DND-41 (cell line): ENCODE measurements at regions not wholly inside any gene's neighbourhood (a gene's known extent, or its start where the extent isn't known, plus 50 kb on each side); places are given as distances from the start of the nearest gene placed in this dataset.

ENCODE experiments used
- ATAC-seq: fragments of 200-7000 bp; cut with Tn5 transposase; 3 replicates; pipeline ENCODE4 v1.9.1; 2021; ENCODE audit warnings: low read depth; ENCODE audit not compliant: insufficient read depth
- DNase-seq: peaks from one replicate; pipeline ENCODE4 v3.0.0-alpha.2; 2020
- H2AFZ ChIP-seq: 2 replicates; pipeline ENCODE4 v1.6.0; 2012; ENCODE audit warnings: low read depth, low read length
- H3K27ac ChIP-seq: 2 replicates; pipeline ENCODE4 v1.5.1; 2012; ENCODE audit warnings: low read length, inconsistent platforms
- H3K27me3 ChIP-seq: fragments of 200-600 bp; sonication (generic); 2 replicates; pipeline ENCODE4 v1.6.0; 2012; ENCODE audit warnings: low read length, mild to moderate bottlenecking, inconsistent platforms; ENCODE audit not compliant: insufficient read depth, poor library complexity
- H3K36me3 ChIP-seq: 2 replicates; pipeline ENCODE4 v1.5.1; 2012; ENCODE audit warnings: low read length, inconsistent platforms; ENCODE audit not compliant: insufficient read depth
- H3K4me1 ChIP-seq: 2 replicates; pipeline ENCODE4 v1.5.1; 2012; ENCODE audit warnings: mild to moderate bottlenecking, low read length; ENCODE audit not compliant: insufficient read depth
- H3K4me2 ChIP-seq: 2 replicates; pipeline ENCODE4 v1.6.0; 2012; ENCODE audit warnings: mild to moderate bottlenecking, moderate library complexity, low read length, inconsistent platforms; ENCODE audit not compliant: insufficient read depth
- H3K4me3 ChIP-seq, 2 experiments: fragments of 200-600 bp in 1 of 2; shearing (Covaris generic) in 1 of 2; 2 replicates each; pipeline ENCODE4 v1.5.1; 2012 to 2016; ENCODE audit warnings: inconsistent platforms in 2 of 2, low read length in 2 of 2, mild to moderate bottlenecking in 2 of 2, low read depth in 1 of 2, moderate library complexity in 1 of 2
- H3K79me2 ChIP-seq: 2 replicates; pipeline ENCODE4 v1.6.0; 2012; ENCODE audit warnings: low read length, inconsistent platforms; ENCODE audit not compliant: insufficient read depth
- H3K9ac ChIP-seq: 2 replicates; pipeline ENCODE4 v1.6.0; 2012; ENCODE audit warnings: low read depth, mild to moderate bottlenecking, inconsistent platforms, low read length, moderate library complexity
- H3K9me3 ChIP-seq: 2 replicates; pipeline ENCODE4 v1.5.1; 2012; ENCODE audit warnings: low read length, moderate library complexity, mild to moderate bottlenecking, inconsistent platforms; ENCODE audit not compliant: insufficient read depth, severe bottlenecking
- H4K20me1 ChIP-seq: 2 replicates; pipeline ENCODE4 v1.6.0; 2012; ENCODE audit warnings: low read length; ENCODE audit not compliant: insufficient read depth
- EZH2 ChIP-seq: IDR thresholded peaks from 3 replicates; pipeline ENCODE4 v1.6.1; 2012; ENCODE audit warnings: borderline replicate concordance, low read depth, mild to moderate bottlenecking, moderate library complexity, low read length, inconsistent platforms; ENCODE audit not compliant: severe bottlenecking
- TF ChIP-seq, protein P1 (sequence below): IDR thresholded peaks from 2 replicates; pipeline ENCODE4 v1.5.1; 2012; ENCODE audit warnings: borderline replicate concordance, low read length, moderate library complexity, mild to moderate bottlenecking; ENCODE audit not compliant: poor library complexity, severe bottlenecking; ENCODE audit errors: extremely low read depth

DNA sequence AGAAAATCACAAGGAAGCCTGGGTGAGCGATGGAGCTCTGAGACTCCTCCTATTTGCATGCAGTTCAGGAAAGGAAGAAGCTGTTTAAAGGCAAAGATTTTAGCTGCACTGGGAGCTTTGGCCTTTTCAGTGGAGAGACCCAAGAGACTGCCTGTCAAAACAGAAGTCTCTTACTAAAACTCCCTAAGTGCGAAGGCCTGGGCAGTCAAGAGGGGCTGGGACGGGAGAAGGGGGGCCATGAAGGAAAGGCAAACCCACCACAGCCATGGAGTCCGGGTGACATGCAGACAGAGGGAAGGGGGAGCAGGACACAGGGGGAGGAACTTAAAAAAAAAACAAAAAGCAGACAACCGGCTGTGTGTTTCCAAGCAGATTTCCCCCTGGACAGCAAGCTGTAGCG, 537.6 kb upstream of the NOX3 start:
- Histone ChIP-seq H2AFZ (no peak overlapping the region), H4K20me1 (no peaks in the 10 kb centered on the region), H3K4me1 (no peaks in the 10 kb centered on the region), H3K9ac (no peak overlapping the region), H3K79me2 (no peaks in the 10 kb centered on the region), H3K4me2 (no peak overlapping the region), H3K4me3 (no peak overlapping the region), H3K27ac (no peak overlapping the region), H3K27me3 (no peaks in the 10 kb centered on the region), H3K36me3 (no peaks in the 10 kb centered on the region), H3K9me3 (no peaks in the 10 kb centered on the region)
- ATAC-seq: no peak
- TF ChIP-seq EZH2: no peak
- TF ChIP-seq, protein P1, sequence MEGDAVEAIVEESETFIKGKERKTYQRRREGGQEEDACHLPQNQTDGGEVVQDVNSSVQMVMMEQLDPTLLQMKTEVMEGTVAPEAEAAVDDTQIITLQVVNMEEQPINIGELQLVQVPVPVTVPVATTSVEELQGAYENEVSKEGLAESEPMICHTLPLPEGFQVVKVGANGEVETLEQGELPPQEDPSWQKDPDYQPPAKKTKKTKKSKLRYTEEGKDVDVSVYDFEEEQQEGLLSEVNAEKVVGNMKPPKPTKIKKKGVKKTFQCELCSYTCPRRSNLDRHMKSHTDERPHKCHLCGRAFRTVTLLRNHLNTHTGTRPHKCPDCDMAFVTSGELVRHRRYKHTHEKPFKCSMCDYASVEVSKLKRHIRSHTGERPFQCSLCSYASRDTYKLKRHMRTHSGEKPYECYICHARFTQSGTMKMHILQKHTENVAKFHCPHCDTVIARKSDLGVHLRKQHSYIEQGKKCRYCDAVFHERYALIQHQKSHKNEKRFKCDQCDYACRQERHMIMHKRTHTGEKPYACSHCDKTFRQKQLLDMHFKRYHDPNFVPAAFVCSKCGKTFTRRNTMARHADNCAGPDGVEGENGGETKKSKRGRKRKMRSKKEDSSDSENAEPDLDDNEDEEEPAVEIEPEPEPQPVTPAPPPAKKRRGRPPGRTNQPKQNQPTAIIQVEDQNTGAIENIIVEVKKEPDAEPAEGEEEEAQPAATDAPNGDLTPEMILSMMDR: no peak
- no peak for DNase-seq

GRCh38 chr6:155985660-155986138, 530.1 kb upstream of the NOX3 start:
- H3K4me3 ChIP-seq: no peak overlapping the region
- ATAC-seq (no peak), DNase-seq (no peak)
- no peaks in the 10 kb centered on the region for H4K20me1 ChIP-seq
- no peak for TF ChIP-seq EZH2
- TF ChIP-seq, protein P1: no peak
- no peaks in the 10 kb centered on the region for H3K27me3 ChIP-seq
- no peak overlapping the region for H2AFZ ChIP-seq
- no peaks in the 10 kb centered on the region for H3K36me3 ChIP-seq
- H3K9me3 ChIP-seq: no peaks in the 10 kb centered on the region
- H3K4me1 ChIP-seq: no peaks in the 10 kb centered on the region
- no peak overlapping the region for H3K27ac ChIP-seq
- no peak overlapping the region for H3K9ac ChIP-seq
- H3K79me2 ChIP-seq: no peaks in the 10 kb centered on the region
- H3K4me2 ChIP-seq: no peak overlapping the region

GRCh38 chr6:155980768-155981079, 525.1 kb upstream of the NOX3 start:
- no peaks in the 10 kb centered on the region for H3K9me3 ChIP-seq
- H3K27ac ChIP-seq: no peak overlapping the region
- TF ChIP-seq, protein P1: no peak
- TF ChIP-seq EZH2: no peak
- DNase-seq (no peak), ATAC-seq (no peak)
- no peaks in the 10 kb centered on the region for H3K27me3 ChIP-seq
- no peak overlapping the region for H2AFZ ChIP-seq
- no peaks in the 10 kb centered on the region for H3K36me3 ChIP-seq
- no peaks in the 10 kb centered on the region for H3K4me1 ChIP-seq
- no peaks in the 10 kb centered on the region for H3K79me2 ChIP-seq
- H3K9ac ChIP-seq: no peak overlapping the region
- no peak overlapping the region for H3K4me2 ChIP-seq
- H3K4me3 ChIP-seq: no peak overlapping the region
- no peaks in the 10 kb centered on the region for H4K20me1 ChIP-seq

DNA sequence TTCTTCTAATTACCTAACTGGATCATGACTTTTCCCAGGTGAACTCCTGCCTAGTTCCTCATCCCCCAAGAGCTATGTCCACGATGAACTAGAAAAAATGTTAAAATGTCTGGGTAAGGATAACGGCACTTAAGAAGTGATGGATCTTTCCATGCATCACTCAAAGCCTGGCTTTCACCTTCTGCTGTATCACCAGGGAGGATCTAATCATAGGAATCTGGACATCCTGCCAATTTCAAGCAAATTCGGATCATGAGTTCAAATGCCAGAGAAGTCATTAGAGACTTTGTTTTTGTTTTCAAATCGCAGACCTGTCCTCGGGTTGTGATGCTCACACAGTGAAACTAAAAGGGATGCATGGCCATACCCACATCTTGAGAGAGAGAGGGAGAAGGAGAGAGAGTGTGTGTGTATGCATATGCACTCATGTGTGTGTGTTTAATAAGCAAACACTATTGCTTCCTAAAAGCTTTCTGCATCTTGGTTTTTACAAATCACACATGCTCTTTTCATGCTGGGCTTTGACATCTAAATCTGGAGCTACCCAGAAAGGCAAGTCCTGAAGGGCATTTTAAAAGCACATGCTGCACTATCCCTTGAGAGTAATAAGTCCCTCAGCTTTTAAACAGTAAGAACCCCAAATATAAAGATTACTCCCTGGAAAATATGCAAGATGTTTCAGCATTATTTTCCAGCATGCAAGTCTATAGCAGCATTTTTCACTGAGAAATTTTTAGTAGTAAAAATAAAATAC, 524.6 kb upstream of the NOX3 start:
- TF ChIP-seq EZH2: no peak
- TF ChIP-seq, protein P1: no peak
- DNase-seq (no peak), ATAC-seq (no peak)
- Histone ChIP-seq H3K27me3 (no peaks in the 10 kb centered on the region), H3K4me3 (no peak overlapping the region), H3K36me3 (no peaks in the 10 kb centered on the region), H3K4me1 (no peaks in the 10 kb centered on the region), H3K4me2 (no peak overlapping the region), H3K9ac (no peak overlapping the region), H4K20me1 (no peaks in the 10 kb centered on the region), H3K9me3 (no peaks in the 10 kb centered on the region), H2AFZ (no peak overlapping the region), H3K79me2 (no peaks in the 10 kb centered on the region), H3K27ac (no peak overlapping the region)
